ENCODE measurements at regions not wholly inside any gene's neighbourhood (a gene's known extent, or its start where the extent isn't known, plus 50 kb on each side); places are given as distances from the start of the nearest gene placed in this dataset.

DNA sequence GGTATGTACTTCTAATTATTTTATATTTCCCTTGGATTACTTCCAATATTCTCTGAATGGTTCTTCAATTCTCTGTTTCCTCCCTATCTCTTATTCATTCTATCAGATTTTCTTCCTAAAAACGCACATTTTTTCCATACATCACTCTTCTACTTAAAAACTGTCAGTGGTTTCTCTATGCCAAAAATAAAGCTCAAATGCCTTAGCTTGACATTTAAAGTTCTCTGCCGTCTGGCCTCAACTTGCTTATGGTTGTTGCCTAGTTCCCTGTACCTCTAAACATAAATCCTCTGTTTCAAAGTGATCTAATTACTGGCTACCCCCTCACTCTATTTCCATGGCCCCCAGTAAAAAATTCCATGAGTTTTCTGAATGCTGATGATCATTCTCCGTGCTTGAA lies 671.0 kb upstream of the ADGRL2 start:
- H3K27ac ChIP-seq = no peak overlapping the region
- no peak for TF ChIP-seq ZFX (IDR thresholded peaks at IDR 0.05; ENCODE audit: borderline replicate concordance)
- TF ChIP-seq, protein P1, sequence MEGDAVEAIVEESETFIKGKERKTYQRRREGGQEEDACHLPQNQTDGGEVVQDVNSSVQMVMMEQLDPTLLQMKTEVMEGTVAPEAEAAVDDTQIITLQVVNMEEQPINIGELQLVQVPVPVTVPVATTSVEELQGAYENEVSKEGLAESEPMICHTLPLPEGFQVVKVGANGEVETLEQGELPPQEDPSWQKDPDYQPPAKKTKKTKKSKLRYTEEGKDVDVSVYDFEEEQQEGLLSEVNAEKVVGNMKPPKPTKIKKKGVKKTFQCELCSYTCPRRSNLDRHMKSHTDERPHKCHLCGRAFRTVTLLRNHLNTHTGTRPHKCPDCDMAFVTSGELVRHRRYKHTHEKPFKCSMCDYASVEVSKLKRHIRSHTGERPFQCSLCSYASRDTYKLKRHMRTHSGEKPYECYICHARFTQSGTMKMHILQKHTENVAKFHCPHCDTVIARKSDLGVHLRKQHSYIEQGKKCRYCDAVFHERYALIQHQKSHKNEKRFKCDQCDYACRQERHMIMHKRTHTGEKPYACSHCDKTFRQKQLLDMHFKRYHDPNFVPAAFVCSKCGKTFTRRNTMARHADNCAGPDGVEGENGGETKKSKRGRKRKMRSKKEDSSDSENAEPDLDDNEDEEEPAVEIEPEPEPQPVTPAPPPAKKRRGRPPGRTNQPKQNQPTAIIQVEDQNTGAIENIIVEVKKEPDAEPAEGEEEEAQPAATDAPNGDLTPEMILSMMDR (IDR thresholded peaks at IDR 0.05) = no peak

DNA sequence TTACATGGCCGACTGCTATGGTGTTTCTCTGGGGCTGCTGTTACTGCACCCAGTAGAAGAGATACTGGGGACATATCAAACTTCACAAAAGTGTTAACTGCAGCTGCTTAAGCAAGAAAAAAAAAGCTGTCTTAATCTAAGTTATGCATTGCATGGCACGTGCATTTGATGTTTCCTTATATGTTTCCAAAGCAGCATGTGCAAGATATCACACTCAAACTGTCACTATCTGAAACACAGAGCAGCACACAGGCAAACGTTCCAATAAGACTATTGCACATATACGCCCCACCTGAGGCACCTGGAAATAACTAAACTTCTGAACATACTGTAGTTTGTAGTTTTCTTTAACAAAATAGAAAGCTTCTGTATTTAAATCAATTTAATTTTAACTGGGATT lies 671.4 kb upstream of the ADGRL2 start:
- H3K27ac ChIP-seq = no peak overlapping the region
- no peak for TF ChIP-seq ZFX (IDR thresholded peaks at IDR 0.05; ENCODE audit: borderline replicate concordance)
- TF ChIP-seq, protein P1 (IDR thresholded peaks at IDR 0.05) = no peak

DNA sequence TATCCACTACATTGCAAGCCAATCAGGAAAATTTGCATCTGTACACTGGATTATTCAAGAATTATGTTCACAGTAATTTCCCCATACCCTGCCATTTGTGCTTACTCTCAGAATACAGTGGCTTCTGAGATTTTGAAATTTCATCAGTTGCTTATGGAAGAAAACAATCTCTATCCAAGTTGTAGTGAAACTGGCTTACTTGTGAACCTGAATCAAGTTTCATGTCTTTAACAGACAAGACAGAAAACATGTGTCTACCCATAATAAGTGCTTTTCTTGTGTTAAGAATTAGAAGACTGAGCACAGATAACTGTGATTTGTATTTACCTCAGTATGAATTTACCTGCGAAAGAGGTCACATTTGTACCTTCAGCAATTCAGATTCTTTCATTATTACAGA lies 672.7 kb upstream of the ADGRL2 start:
- TF ChIP-seq, protein P1 (IDR thresholded peaks at IDR 0.05) = no peak
- TF ChIP-seq ZFX (IDR thresholded peaks at IDR 0.05; ENCODE audit: borderline replicate concordance) = no peak
- H3K27ac ChIP-seq = no peak overlapping the region

DNA sequence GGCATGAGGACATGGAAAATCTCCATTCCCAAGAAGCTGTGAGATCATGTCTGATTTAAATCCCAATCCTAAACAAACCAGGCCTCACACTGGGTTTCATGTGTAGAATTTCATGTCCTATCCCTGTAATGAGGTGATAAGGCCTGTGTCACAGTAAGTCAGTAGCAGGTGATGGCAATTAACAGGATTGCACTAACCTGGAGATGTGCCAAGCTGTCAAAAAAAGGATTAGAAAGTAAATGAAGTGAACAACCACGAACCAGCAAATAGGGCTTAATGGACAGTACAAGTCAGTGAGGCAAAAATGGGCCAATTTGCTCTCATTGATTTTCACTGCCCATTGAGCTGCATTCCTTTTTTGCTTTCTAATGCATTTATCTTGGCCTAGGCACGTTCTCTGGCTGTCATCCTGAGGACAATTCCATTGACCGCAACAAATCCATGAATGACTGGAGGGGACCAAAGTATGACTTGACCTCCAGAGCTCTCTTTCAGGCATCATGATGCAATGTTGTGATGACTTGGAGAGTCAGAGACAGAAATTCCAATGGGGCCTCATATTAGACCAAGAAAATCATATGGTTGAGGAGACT lies 673.6 kb upstream of the ADGRL2 start:
- TF ChIP-seq, protein P1 (IDR thresholded peaks at IDR 0.05) = no peak
- no peak for TF ChIP-seq ZFX (IDR thresholded peaks at IDR 0.05; ENCODE audit: borderline replicate concordance)
- no peak overlapping the region for H3K27ac ChIP-seq

DNA sequence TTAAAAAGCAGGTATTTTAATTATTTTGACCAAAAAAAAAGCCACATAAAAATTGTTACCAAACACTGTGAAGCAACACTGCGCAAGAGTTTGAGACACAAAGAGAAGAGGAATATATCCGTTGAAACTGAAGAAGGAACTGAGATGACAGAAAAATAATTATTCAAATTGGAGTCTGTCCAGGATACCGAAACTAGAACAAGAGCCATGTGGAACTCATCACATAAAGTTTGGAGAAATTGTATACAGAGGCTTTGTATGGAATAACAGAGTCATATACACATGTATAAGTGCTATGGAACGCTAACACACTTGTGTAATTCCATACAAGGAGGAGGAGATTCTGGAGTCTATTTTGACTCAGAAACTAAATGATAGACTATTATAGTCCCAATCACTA lies 675.1 kb upstream of the ADGRL2 start:
- H3K27ac ChIP-seq = no peak overlapping the region
- TF ChIP-seq, protein P1 (IDR thresholded peaks at IDR 0.05) = no peak
- TF ChIP-seq ZFX (IDR thresholded peaks at IDR 0.05; ENCODE audit: borderline replicate concordance) = no peak

DNA sequence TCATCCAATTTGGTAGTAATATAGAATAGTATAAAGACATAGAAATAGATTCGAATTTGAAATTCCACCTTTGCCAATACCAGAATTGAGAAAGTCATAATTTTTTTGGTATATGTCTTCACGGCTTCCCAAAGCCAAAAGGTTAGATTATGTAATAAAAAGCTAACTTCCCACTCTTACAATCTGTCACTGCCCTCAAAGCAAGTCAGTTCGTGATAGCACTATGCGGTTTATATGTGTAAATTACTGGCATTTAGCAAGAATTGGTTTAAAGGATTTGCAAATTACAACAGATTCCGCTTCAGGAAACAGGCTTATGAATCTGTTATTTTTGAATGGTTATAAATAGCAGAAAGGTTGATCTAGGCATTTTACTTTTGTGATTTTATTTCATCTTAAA lies 679.4 kb upstream of the ADGRL2 start:
- no peak overlapping the region for H3K27ac ChIP-seq
- no peak for TF ChIP-seq ZFX (IDR thresholded peaks at IDR 0.05; ENCODE audit: borderline replicate concordance)
- TF ChIP-seq, protein P1 (IDR thresholded peaks at IDR 0.05) = no peak

DNA sequence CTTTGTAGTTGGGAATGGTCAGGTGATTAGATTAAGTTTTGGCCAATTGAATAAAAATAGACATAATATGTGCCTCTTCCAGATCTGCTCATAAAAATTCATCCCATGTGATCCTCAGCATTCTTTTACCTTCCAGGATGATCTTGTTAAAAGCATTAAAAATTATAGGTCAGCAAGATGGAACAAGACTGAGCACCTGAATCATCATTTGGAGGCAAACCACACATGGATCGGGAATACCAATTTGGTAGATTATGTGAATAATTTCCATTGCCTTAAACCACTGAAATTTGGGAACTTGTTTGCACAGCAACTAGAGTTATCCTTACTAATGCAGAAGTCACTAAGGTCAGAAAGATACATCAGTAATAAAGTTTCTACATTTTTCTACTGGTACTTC lies 681.4 kb upstream of the ADGRL2 start:
- TF ChIP-seq, protein P1 (IDR thresholded peaks at IDR 0.05) = no peak
- TF ChIP-seq ZFX (IDR thresholded peaks at IDR 0.05; ENCODE audit: borderline replicate concordance) = no peak
- H3K27ac ChIP-seq = no peak overlapping the region
